GM12874 (cell line): ENCODE measurements at regions not wholly inside any gene's neighbourhood (a gene's known extent, or its start where the extent isn't known, plus 50 kb on each side); places are given as distances from the start of the nearest gene placed in this dataset.

Source experiments
- TF ChIP-seq, protein P1 (sequence below): IDR thresholded peaks from 2 replicates; pipeline ENCODE4 v1.5.1; 2011; ENCODE audit warnings: low read depth, mild to moderate bottlenecking, control low read depth, low read length, moderate library complexity; ENCODE audit not compliant: insufficient read depth

- TF ChIP-seq, protein P1, sequence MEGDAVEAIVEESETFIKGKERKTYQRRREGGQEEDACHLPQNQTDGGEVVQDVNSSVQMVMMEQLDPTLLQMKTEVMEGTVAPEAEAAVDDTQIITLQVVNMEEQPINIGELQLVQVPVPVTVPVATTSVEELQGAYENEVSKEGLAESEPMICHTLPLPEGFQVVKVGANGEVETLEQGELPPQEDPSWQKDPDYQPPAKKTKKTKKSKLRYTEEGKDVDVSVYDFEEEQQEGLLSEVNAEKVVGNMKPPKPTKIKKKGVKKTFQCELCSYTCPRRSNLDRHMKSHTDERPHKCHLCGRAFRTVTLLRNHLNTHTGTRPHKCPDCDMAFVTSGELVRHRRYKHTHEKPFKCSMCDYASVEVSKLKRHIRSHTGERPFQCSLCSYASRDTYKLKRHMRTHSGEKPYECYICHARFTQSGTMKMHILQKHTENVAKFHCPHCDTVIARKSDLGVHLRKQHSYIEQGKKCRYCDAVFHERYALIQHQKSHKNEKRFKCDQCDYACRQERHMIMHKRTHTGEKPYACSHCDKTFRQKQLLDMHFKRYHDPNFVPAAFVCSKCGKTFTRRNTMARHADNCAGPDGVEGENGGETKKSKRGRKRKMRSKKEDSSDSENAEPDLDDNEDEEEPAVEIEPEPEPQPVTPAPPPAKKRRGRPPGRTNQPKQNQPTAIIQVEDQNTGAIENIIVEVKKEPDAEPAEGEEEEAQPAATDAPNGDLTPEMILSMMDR = no peak
Observed at GRCh38 chr7:42292991-42293521, 56.0 kb upstream of the GLI3 start.

DNA sequence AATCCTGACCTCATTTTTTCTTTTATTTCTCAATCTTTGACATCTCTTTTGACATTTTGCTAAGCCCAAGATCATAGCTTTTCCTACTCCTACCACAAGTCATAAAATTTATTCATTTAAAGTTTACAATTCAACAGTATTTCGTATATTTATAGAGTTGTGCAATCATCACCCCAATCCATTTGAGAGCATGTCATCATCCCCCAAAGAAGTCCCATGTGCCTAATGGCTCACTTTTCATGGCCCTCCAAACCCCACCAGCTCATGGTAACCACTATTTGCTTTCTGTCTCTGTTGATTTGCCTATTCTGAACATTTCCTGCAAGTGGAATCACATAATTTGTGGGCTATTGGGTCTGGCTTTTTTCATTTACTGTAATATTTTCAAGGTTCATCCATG lies 52.5 kb upstream of the GLI3 start:
- TF ChIP-seq, protein P1 = no peak
